Stimulated activated CD4-positive, alpha-beta T cell treated with anti-CD3 and anti-CD28 coated beads, TNF-alpha, amount 100 ng/mL, for 4 hours (primary cell): ENCODE measurements at regions not wholly inside any gene's neighbourhood (a gene's known extent, or its start where the extent isn't known, plus 50 kb on each side); places are given as distances from the start of the nearest gene placed in this dataset.
"Not testable (repeated sequence)": the region's sequence is repeated elsewhere in the genome, so short reads cannot be mapped to it uniquely, and the experiment has no call there.

ENCODE experiments used
- DNase-seq, 3 experiments: peaks; one replicate each; pipeline ENCODE4 v3.0.0-alpha.2; 2020; ENCODE audit warnings: low read depth in 3 of 3

DNA sequence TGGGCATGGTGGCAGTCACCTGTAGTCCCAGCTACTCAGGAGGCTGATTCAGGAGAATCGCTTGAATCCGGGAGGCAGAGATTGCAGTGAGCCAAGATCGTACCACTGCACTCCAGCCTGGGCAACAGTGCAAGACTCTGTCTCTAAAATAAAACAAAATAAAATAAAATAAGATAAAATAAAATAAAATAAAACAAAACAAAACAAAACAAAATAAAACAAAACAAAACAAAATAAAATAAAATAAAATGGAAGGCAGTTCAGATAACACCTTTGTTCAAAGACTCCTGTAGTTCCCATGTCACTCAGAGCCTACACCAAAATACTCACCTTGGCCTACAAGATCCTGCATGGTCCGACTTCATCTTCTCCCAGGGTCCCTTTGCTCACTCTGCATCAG lies 61.3 kb downstream of the SYF2 start:
- not testable (repeated sequence) for DNase-seq

DNA sequence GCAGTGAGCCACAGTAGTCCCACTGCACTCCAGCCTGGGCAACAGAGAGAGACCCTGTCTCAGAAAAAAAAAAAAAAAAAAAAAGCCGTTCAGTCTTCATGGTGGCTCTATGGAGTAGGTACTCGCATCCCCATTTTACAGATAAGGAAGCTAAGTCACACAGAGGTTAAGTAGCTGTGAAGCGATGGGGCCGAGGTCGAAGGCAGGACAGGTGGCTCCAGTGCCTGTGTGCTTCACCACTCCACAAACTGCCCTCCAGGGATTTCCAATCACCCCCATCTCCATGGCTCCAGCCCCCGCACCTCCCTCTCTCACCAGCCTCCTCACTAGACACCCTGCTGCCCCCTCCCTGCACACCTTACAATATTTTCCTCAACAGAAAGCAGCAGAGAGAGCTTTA lies 61.9 kb downstream of the SYF2 start:
- DNase-seq: no peak

DNA sequence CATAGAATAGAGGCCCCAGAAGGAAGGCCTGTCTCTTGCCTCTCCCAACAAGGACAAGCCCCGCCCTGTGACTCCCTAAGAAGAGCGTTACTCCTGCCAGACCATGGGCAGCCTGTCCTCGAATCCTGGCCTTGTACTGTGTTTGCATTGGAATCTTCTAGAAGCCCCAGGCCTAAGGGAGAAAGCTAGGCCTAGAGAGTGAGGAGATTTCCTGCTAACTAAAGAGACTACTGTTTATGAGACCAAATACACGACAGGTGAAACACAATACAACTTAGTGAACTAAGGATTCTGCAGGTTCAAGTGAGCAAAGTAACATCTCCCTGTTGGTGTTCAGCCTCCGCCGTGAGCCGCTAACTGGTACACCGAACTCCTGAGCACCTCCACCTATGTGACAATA lies 62.7 kb downstream of the SYF2 start:
- DNase-seq: no peak

DNA sequence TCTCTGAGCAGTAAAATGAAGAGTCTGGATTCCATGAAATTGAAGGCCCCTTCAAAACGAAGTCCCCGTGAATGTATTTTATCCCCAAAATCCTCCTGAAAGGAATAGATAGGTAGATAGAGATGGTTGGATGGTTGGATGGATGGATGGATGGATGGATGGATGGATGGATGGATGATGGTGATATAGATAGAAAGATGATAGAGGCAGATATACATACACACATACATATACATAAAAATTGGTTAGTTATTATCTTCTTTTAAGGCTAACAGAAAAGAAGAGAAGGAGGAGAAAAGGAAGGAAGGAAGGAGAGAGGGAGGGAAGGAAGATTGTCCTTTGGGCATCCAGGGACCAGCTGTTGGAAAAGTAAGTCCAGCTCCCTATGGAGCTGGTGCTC lies 63.1 kb downstream of the SYF2 start:
- DNase-seq: no peak

DNA sequence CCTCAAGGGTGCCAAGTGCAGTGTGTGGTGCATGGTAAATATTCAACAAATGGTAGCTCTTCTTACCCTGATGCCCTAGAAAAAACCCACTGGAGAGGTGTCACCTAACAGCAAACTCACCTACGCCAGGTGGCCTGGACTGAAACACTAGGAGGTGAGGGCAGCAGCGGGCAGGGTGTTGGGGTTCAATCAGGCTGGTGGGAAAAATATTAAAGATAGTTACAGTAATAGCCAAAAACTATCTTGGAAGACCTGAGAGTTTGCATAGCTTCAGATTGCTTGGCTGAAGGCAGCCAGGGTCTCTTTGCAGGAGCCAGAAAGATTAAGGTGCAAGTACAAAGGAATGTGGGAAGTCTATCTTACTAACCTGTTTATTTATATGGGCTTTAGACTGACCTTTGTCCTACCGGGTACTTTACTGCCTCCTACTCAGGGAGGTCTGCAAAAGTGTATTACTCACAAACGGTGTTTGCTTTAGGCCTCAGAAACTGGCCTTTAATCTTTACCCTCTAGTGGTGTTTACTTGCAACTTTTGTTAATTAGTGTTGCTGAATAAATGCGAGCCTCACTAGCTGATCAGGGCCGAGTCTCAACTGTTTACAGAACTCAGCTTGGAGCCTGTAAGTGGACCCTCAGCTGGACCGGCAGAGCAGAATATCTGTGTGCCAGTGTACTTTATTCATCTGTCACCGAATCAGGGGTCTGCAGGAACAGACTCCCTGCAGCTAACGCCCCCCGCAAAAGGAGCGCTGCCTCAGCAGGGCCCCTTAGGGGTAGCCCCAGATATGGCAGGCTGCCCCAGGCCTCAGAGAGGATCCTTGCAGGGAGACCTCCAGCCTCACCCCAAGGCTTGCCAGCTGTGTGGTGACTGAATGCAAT lies 63.9 kb downstream of the SYF2 start:
- no peak for DNase-seq

DNA sequence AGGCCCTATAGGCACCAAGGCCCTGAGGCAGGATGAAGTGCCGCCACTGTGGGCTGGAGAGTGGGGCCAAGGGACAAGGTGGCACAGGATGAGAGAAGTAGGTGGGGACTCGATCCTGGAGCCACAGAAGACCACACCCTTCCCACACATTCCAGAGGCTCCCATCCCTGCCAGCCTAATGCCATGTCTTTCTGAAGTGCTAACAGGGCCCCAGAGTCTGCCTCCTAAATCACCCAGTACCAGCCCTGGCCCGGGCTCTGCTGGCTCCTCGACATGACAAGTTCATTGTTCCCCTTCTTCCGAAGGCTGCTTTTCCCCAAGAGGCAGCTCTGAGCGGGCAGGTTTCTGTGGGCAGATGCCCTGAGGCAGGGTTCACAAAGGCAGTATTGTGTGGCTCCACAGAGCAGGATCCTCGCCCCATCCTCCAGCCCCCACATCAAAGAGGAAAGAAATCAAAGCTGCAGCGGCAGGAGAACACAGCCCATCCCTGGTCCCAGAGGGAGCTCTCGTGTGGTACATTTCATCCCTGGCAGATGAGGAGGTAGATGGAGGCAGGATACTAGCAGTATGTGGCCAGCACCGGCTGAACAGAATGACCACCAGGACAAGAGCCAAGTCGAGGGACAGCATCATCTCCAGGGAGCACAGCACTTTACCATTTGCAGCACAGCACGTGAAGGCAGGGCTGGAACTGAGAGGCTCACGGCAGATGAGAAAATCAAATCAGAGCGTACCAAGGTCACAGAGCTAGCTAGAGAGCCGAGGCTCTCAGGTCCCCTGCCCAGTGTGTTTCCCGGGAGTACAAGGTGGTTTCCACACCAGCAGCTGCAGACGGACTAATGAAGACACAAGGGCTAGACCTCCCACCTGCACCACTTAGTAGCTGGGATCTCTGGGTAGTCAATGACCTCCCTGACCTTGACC lies 64.8 kb downstream of the SYF2 start:
- DNase-seq: no peak

DNA sequence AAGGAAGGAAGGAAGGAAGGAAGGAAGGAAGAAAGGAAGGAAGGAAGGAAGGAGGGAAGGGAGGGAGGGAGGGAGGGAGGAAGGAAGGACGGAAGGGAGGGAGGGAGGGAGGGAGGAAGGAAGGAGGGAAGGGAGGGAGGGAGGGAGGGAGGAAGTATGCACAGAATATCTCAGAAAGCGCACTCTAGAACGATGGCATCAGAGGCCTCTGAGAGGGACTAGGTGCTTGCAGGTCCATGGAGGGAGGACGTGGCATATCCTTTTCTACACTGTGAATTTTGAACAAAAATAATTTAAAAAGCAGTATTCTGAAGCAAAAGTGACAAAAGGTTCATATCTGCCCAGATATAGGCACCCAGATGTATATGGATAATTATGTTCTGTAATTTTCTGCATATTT lies 65.5 kb downstream of the SYF2 start:
- no peak for DNase-seq

DNA sequence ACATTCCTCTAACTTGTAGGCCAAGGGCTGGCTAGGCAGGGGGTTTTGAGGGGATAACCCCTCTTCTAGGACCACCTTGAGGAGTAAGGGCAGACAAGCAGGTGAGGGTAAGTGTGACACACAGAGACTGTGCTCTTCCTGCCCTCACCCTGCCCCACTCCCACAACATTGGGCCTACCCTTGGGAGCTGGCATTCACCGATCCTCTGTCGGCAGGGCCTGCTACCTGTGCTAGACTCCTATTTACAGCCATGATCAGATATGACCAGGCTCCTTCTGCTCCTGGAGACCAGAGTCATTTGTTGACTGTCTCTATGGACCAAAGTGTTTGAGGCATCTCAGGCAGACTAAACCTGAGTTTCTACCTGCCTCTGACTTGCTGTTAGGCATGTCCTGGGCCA lies 68.3 kb downstream of the SYF2 start:
- no peak for DNase-seq

DNA sequence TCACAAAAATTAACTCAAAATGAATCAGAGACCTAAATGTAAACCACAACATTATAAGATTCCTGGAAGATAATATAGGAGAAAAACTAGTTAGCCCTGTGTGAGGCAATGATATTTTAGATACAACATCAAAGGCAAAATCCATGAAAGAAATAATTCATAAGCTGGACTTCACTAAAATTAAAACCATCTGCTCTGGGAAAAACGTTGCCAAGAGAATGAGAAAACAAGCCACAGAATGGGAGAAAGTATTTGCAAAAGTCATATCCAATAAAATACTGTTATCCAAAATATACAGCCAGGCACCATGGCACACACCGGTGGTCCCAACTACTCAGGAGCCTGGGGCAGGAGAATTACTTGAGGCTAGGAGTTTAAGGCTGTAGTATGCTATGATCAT lies 70.3 kb downstream of the SYF2 start:
- DNase-seq: no peak

DNA sequence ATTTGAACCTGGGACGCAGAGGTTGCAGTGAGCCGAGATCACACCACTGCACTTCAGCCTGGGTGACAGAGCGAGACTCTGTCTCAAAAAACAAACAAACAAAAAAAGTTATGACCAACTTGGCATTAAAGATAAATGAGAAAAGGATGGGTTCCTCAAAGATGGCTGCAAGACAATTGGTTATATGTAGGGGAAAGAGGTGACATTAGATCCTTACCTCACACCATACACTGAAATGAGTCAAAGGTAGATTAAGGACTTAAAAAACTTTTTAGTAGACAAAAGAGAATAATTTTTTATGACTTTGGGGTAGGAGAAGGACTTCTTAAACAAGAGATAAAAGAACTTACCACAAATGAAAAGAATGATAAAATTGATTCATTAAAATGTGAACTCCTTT lies 74.5 kb downstream of the SYF2 start:
- DNase-seq: no peak

DNA sequence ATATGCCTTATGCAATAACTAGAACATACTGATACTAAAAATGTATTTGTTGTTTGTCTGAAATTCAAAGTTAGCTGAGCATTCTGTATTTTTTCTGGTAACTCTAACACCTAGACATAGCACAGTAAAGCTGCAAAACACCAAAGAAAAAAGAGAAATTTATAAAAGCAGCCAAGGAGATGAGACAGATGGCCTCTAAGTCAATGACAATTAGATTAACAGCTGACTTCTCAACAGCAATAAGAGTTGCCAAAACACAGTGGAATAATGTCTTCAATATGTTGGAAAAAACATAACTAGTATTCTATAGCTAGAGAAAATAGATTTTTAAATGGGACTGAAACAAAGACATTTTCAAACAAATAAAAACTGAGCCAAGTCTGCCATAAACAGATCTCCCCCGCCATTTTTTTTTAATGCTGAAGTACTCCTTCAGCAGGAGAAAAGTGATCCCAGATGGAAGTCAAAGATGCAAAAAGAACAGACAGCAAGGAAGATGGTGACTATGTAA lies 81.3 kb downstream of the SYF2 start:
- no peak for DNase-seq

DNA sequence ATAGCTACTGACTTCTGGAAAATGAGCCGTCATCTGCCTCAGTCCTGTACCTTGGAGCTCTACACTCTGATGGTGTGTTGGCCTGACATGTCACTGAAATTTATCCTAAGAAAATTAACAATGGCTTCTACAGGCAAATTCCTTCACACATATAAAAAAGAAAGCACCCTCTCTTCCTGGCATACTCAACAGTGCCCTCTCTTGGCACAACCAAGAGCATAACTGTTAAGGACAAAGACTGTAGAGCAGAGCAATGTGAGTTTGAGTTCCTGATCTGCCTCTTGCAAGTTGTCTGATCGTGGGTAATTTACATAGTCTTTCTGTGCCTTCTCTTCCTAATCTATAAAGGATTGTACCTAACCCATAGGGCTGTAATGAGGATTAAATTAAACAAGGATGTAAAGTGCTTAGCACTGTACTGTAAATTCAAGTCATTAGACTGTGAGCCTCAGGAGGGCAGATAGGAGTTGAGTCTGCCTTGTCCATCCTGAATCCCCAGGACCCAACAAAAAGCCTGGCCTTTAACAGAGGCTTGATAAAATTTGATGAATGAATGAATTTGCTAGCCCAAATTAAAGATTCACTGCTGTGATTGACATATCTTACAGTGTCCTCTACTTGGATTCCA lies 83.5 kb downstream of the SYF2 start:
- no peak for DNase-seq

DNA sequence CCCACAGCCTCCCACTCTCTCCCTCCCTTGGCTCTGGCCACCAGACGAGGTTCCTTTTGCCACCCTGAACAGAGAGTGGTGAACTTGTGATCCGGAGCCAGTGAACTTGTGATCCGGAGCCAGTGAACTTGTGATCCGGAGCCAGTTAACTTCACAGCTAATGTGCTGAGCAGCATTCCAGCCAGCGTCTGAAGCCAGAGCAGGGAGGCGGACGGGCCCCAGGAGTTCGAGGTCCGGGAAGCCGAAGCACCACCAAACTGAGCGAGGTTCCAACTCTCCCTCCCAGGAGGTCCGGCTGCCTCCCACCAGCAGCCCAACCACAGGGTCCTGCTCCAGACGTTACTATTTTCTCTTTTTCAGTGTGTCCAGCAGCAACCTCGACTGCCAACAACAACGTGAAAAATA lies 85.8 kb downstream of the SYF2 start:
- no peak for DNase-seq

DNA sequence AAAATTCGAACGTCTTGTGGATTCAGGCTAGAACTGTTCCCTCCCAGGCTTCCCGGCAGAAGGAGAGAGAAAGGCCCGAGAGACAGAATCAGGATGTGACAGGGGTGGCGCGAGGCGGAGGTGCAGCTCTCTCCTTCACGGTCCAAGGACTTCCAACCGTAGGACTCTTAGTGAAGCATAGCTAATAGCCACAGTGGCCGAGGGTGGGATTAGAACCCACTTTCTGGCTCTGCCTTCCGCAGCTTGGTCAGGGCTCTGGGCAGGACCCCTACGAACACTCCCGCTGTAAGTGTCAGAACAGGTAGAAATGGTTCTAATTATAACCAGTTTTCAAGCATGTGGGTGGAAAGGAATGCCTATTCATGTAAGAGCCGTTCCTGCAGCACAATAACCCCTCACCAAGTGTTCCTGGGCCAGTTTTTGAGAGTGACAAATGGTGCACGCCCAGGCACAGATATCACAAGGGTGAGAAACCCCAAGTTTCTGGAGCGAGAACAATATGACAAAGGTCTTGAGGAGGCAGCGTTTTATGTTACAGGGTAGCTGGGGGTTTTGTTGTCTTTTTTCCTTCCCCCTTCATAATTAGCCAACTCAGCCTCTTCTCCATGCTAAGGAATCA lies 86.4 kb downstream of the SYF2 start:
- no peak for DNase-seq

DNA sequence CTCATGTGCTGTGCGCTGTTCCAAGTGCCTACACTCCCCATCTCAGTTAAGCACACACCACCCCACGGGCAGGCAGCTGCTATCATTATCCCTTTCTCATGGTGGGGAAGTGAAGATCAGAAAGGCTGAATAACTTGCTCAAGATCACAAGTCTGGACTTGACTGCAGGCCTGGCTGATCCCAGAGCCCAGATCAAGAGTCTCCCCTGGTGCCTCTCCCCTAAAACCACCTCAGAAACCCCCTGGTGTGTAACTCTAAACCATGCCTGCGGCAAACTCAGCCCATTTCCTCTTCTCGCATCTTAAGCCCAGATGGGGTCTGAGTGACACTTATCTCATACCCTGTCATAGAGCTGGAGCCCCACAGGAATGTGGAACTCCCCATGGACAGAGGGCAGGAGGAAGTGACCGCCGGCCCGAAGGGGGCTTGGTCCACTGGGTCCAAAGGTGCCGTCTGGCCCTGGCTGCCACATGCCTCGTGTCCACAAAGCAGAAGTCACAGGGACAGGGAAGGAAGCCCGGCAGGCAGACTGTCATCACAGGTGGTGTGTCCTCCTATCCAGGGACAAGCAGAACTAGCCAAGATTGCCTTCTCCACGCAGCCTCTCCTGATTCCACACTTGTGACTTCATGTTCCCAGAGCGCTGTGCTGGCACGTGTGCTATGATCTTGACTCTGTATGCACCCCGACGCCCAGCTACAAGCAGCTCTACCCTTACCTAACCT lies 92.1 kb downstream of the SYF2 start:
- DNase-seq: no peak

DNA sequence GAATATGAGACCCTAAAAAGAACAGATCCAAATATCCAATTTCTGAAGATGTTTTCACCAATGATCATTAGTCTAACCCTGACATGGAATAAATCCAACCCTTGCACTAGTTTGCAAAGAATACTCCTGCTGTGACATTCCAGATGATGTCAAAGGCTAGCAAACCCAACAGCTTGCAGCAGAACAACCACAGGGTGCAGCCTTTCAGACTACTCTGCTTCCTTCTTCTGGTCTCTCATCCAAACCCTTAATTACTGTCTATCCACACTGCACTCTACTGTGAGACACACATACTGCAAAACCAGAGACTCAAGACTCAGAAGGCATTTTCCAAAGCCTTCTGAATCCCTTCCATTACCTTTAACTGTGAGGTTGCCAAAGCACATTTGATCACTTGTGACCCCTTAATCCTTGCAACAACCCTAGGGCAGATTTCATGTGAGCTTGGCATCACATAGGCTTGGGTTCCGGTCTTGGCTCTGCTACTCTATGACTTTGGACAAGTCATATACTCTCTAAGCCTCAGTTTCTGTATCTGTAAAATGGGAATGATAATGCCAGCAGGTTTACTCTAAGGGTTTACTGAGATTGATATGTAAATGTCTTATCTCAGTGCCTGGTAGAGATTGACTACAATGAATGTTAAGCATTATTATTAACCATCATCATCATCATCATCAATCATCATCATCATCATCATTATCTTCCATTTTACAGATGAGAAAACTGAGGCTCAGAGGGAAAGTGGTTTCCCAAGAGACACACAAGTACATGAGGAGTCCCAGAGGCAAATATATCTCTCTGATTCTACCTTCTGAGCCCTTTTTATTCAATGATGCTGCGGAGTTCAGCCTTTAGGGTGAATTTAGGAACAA lies 94.5 kb downstream of the SYF2 start:
- no peak for DNase-seq

DNA sequence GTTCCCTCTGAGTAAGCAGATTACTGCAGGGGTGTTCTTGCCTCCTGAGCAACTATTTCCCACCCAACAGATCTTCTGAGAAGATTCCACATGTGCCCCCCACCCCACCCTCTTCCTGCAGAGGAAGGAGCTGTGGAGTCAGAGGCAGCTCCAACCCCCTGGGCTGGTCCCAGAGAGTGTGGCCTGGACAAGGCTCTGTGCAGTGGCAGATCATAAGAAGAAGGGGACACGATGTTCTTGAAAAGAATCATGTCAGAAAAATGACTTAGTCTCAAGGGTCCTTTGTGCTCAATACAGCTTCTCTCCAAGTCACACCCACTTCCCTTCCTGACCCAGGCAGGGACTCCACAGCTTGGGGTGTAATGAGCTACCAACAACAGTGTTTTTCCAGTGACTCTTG lies 95.2 kb downstream of the SYF2 start:
- DNase-seq: no peak

DNA sequence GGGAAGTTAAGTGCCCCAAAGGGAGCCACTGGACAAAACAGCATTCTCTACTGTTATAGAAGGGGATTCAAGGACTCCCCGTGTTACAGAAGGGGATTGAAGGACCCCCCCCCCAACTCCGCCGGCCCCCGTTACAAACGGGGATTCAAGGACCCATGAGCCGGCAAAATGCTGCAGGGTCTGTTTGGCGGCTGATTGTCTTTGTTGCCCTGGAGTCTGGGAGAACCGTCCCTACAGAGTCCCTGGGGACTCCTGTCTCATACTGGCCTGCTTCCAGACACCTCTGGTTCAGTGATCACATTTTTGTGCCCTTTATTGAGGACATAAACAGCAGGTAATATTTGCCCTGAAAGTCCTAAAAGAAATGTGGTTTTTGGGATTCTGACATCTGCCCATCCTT lies 96.4 kb downstream of the SYF2 start:
- DNase-seq: no peak

DNA sequence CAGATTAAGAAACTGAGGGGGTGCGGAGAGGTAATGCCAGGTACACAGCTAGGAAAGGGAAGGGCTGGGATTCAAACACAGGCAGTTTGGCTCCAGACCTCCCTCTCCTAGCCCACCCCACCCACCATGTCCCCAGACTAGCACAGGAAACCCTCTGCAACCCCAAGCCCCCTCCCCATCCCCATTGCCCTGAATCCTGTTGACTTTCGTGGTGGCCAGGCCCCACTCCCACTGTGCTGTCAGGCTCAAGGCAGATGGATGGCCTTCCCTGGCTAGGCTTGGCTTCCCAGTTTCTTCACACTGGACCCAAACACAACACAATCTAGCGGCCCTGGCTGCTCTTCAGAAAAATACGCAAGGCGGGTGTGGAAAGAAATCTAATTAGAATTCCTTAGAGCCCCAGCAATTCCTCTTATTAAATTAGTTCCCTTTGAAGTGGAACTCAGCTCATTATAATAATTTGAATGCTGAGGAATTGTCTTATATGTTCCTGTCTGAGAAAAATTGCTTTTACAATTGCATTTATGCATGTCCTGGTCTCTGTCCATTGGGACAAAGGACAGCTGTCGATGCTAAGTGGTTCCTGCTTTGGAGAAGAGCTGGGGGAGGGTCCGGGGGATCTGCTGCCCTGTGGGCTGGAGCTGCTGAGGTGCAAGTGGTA lies 97.4 kb downstream of the SYF2 start:
- no peak for DNase-seq

DNA sequence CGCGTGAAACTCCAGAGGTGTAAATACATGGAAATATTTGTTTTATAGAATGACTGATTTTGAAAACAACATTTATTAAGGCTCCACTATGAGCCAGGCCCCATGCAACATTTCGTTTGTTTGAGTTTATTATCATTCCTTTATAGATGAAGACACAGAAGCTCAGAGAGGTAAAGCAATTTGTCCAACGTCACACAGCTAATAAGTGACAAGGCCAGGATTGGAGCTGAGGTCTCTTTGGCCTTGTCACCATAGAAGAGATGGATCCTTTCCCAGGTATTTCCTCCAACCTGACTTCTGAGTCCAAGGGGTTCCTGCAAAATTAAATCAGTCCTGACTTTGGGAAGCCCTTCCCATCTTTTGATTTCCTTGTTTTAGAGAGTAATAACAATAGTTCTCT lies 98.0 kb downstream of the SYF2 start:
- DNase-seq: no peak
